Peyer's patch (tissue), 4 donors: ENCODE measurements at regions not wholly inside any gene's neighbourhood (a gene's known extent, or its start where the extent isn't known, plus 50 kb on each side); places are given as distances from the start of the nearest gene placed in this dataset.

Experiments
- DNase-seq, 3 donors: peaks; one replicate each; pipeline ENCODE4 v3.0.0-alpha.2; 2017 to 2019
- H3K27ac ChIP-seq, 4 donors: fragments of 200-600 bp; sonication (generic); one replicate each; pipeline ENCODE4 v1.5.1; 2016 to 2019
- H3K27me3 ChIP-seq, 2 donors: fragments of 200-600 bp; sonication (generic); one replicate each; pipeline ENCODE4 v1.5.1; 2019
- H3K36me3 ChIP-seq, 3 donors: fragments of 200-600 bp; sonication (generic); one replicate each; pipeline ENCODE4 v1.5.1; 2016 to 2019
- H3K4me1 ChIP-seq, 4 donors: fragments of 200-600 bp; sonication (generic); one replicate each; pipeline ENCODE4 v1.5.1; 2016 to 2019
- H3K4me3 ChIP-seq, 4 donors: fragments of 200-600 bp; sonication (generic); 1 replicate in 3 of 4; 2 replicates in 1 of 4; pipeline ENCODE4 v1.5.1; 2016 to 2019; ENCODE audit warnings: mild to moderate bottlenecking in 1 of 4
- H3K9me3 ChIP-seq, 4 donors: fragments of 200-600 bp; sonication (generic); one replicate each; pipeline ENCODE4 v1.5.1; 2016 to 2019; ENCODE audit warnings: mild to moderate bottlenecking in 1 of 4
- CTCF ChIP-seq, 6 experiments: fragments of 450-650 bp in 4 of 6; fragments of 200-600 bp in 2 of 6; sonication (generic) in 1 of 6; IDR thresholded peaks; one replicate each; pipeline ENCODE4 v1.5.1; 2017 to 2019; ENCODE audit warnings: antibody characterized with exemption in 6 of 6, mild to moderate bottlenecking in 3 of 6, moderate library complexity in 1 of 6
- POLR2A ChIP-seq, 2 donors: fragments of 450-650 bp; IDR thresholded peaks; one replicate each; pipeline ENCODE4 v1.5.1; 2017; ENCODE audit warnings: antibody characterized with exemption in 2 of 2, mild to moderate bottlenecking in 2 of 2, moderate library complexity in 2 of 2

DNA sequence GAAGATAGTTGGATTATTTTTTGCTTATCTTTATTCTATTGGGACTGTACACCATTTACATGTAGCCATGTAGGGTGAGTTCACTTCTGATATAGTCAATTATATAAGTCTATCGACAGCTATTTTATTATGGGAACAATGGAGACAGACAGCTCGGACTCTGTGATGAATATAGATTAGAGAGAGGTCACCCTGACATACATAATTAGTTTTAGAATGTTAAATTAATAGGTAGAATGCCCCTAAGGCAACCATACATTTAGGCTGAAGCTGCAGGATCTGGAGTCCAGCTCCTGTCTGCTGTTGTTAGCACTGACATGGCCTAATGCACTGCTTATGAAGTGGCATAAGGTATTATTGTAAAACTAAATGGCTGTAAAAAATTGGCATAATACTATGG is 700.8 kb downstream of the MAT2B start:
- no peaks in the 10 kb centered on the region for H3K36me3 ChIP-seq
- DNase-seq, result no peak
- H3K27ac ChIP-seq, result no peak overlapping the region
- H3K4me1 ChIP-seq, result no peaks in the 10 kb centered on the region
- H3K27me3 ChIP-seq, result no peaks in the 10 kb centered on the region
- no peaks in the 10 kb centered on the region for H3K9me3 ChIP-seq
- TF ChIP-seq POLR2A (IDR thresholded peaks at IDR 0.05), result no peak
- no peak for TF ChIP-seq CTCF (IDR thresholded peaks at IDR 0.05)
- H3K4me3 ChIP-seq, result no peak overlapping the region

GRCh38 chr5:164207646-164208045 is 702.2 kb downstream of the MAT2B start:
- DNase-seq, result no peak
- Histone ChIP-seq H3K27me3 (no peaks in the 10 kb centered on the region), H3K27ac (no peak overlapping the region), H3K4me3 (no peak overlapping the region), H3K4me1 (no peaks in the 10 kb centered on the region), H3K36me3 (no peaks in the 10 kb centered on the region), H3K9me3 (no peaks in the 10 kb centered on the region)
- TF ChIP-seq CTCF (IDR thresholded peaks at IDR 0.05) (no peak), POLR2A (IDR thresholded peaks at IDR 0.05) (no peak)

DNA sequence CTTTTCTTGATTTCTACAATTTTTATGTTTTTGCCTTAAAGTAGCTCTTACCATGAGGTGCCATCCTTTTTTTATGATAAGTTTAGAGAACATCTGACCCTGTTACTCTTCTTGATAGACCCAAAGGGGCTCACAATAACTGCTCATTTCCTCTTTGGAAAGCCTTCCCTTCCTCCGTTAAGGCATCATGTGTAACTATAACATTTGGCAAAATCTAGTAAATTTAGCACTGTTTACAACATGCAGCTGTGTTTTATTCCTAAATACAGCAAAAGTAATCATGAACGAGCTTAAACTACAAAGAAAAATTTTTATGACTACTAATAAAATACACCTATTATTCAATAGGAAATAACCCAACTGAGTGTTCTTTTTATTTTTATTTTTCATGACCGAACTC is 705.1 kb downstream of the MAT2B start:
- Histone ChIP-seq H3K27ac (no peak overlapping the region), H3K4me3 (no peak overlapping the region), H3K27me3 (no peaks in the 10 kb centered on the region), H3K4me1 (no peaks in the 10 kb centered on the region), H3K9me3 (no peaks in the 10 kb centered on the region), H3K36me3 (no peaks in the 10 kb centered on the region)
- DNase-seq, result no peak
- TF ChIP-seq POLR2A (IDR thresholded peaks at IDR 0.05), result no peak
- no peak for TF ChIP-seq CTCF (IDR thresholded peaks at IDR 0.05)

DNA sequence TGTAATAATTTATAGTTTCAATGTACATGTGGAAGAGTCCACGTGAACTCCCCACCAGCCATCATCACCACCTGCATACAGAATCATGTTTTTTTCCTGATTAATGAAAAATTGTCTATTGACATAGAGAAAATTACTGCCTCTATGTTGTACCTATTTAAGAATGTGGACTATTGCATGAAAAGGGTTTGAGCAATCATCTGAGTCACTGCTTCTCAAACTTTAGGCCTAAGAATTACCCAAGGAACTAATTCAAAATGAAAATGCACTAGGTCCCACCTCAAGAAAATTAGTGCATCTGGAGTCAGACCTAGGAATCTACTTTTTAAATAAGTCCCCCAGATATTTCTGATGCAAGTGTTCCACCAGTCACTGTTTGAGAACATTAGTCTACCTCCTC is 709.3 kb downstream of the MAT2B start:
- DNase-seq, result no peak
- TF ChIP-seq POLR2A (IDR thresholded peaks at IDR 0.05) (no peak), CTCF (IDR thresholded peaks at IDR 0.05) (no peak)
- no peak overlapping the region for H3K27ac ChIP-seq
- H3K9me3 ChIP-seq, result no peaks in the 10 kb centered on the region
- H3K4me1 ChIP-seq, result no peaks in the 10 kb centered on the region
- no peak overlapping the region for H3K4me3 ChIP-seq
- H3K36me3 ChIP-seq, result no peaks in the 10 kb centered on the region
- no peaks in the 10 kb centered on the region for H3K27me3 ChIP-seq

DNA sequence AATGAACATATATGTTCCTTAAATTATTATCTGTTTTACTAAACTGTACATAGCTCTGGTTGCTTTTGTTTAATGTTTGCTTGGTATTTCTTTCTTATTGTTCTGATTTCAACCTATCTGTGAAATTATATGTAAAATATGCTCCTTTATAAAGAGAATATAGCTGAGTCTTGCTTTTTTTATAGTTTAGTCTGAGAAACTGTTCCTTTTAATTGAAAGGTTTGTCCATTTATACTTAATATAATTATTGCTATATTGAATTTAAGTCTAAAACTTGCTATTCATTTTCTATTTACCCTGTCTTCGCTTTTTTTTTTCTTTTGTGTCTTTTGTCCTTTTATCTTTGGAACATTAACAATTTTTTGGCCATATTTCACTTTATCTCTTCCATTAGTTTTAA is 712.0 kb downstream of the MAT2B start:
- H3K4me3 ChIP-seq, result no peak overlapping the region
- no peak for DNase-seq
- H3K27ac ChIP-seq, result no peak overlapping the region
- no peaks in the 10 kb centered on the region for H3K4me1 ChIP-seq
- TF ChIP-seq CTCF (IDR thresholded peaks at IDR 0.05), result no peak
- no peak for TF ChIP-seq POLR2A (IDR thresholded peaks at IDR 0.05)
- H3K36me3 ChIP-seq, result no peaks in the 10 kb centered on the region
- no peaks in the 10 kb centered on the region for H3K27me3 ChIP-seq
- H3K9me3 ChIP-seq, result no peaks in the 10 kb centered on the region

DNA sequence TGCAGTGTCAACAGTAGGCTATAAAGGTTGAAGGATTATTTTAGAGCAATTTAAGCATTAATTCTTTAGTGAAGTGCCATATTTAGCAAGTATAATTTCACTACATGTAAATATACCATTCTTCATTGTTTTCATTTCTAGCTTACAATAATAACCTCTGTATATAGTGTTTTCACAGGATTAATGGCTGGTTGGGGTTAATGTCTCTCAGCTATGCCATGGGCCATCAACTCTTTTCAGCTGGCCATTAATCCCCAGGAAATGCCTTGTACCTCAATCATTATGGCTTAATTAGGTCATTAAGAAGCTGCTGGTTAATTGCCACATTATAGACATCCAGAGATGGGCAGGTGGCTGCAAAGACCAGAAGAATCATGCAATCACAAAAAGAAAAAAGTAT is 715.1 kb downstream of the MAT2B start:
- Histone ChIP-seq H3K36me3 (no peaks in the 10 kb centered on the region), H3K9me3 (no peaks in the 10 kb centered on the region), H3K27me3 (no peaks in the 10 kb centered on the region), H3K4me1 (no peaks in the 10 kb centered on the region), H3K4me3 (no peak overlapping the region), H3K27ac (no peak overlapping the region)
- TF ChIP-seq CTCF (IDR thresholded peaks at IDR 0.05), result no peak
- no peak for TF ChIP-seq POLR2A (IDR thresholded peaks at IDR 0.05)
- no peak for DNase-seq
